ENCODE measurements at regions not wholly inside any gene's neighbourhood (a gene's known extent, or its start where the extent isn't known, plus 50 kb on each side); places are given as distances from the start of the nearest gene placed in this dataset.

DNA sequence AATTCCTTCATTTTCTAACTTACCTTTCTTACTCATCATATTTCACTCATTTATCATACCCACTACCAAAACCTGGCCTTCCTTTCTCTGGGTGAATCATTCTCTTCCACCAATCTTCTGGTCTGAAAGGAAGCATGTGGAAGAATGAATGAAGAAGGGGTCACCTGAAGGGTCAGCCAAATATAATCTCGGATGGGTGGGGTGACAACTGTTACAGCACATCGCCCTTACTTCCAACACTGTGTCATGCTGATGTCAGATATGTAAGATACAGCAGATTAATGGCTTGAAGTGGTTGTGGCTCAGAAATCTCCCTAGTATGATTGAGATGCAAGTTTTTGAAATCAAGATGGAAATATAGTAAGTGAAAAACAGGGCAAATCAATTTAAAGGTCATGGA is 401.7 kb upstream of the HTR2A start:
- TF ChIP-seq, protein P1, sequence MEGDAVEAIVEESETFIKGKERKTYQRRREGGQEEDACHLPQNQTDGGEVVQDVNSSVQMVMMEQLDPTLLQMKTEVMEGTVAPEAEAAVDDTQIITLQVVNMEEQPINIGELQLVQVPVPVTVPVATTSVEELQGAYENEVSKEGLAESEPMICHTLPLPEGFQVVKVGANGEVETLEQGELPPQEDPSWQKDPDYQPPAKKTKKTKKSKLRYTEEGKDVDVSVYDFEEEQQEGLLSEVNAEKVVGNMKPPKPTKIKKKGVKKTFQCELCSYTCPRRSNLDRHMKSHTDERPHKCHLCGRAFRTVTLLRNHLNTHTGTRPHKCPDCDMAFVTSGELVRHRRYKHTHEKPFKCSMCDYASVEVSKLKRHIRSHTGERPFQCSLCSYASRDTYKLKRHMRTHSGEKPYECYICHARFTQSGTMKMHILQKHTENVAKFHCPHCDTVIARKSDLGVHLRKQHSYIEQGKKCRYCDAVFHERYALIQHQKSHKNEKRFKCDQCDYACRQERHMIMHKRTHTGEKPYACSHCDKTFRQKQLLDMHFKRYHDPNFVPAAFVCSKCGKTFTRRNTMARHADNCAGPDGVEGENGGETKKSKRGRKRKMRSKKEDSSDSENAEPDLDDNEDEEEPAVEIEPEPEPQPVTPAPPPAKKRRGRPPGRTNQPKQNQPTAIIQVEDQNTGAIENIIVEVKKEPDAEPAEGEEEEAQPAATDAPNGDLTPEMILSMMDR (optimal IDR thresholded peaks at IDR 0.05 in 1 of 3, IDR thresholded peaks at IDR 0.05 in 1 of 3, conservative IDR thresholded peaks at IDR 0.05 in 1 of 3; ENCODE audit: extremely low read depth in 1 of 3, insufficient read depth in 2 of 3, low read length in 3 of 3): no peak
- TF ChIP-seq EZH2 (IDR thresholded peaks at IDR 0.05; ENCODE audit: low read length): no peak
